ENCODE measurements at regions not wholly inside any gene's neighbourhood (a gene's known extent, or its start where the extent isn't known, plus 50 kb on each side); places are given as distances from the start of the nearest gene placed in this dataset.

DNA sequence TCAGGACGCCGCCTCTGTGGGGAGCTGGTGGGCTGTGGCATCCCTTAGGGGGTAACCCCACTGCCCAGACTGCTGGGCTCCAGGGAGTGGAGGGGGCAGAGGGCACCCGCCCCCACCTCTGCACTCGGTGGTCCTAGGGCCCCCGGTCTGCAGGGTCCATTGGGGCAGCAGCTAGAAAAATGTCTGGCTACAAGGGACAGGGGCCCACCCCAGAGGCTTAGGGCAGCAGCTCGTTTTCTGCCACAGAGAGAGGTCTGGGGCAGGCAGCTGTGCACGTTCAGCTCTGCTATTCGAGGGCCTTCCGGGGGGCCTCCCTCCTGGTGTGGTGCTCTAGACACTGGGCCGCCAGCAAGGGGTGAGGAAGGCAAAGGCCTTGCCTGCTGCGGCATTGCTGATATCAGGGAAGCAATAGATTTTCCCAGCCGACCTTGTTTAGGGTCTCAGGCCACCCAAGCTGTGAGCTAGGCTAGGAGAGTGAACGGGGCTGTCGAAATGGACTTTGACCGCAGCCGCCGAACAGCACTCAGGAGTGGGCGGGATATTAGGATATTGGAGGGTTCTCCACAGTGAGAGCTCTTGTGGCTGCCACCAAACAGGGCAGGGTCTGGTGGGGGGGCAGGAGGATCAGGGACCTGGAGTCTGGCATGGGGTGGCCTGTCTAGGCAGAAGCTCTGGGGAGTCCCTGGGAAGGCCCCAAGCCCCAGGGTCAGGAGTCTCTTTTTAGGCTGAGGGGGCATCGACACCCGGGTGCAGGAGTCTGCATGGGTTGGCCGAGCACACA is 61.4 kb upstream of the KLF13 start:
- TF ChIP-seq, protein P1, sequence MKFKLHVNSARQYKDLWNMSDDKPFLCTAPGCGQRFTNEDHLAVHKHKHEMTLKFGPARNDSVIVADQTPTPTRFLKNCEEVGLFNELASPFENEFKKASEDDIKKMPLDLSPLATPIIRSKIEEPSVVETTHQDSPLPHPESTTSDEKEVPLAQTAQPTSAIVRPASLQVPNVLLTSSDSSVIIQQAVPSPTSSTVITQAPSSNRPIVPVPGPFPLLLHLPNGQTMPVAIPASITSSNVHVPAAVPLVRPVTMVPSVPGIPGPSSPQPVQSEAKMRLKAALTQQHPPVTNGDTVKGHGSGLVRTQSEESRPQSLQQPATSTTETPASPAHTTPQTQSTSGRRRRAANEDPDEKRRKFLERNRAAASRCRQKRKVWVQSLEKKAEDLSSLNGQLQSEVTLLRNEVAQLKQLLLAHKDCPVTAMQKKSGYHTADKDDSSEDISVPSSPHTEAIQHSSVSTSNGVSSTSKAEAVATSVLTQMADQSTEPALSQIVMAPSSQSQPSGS (tag by site-specific recombination; IDR thresholded peaks at IDR 0.05; ENCODE audit: low read depth) = no peak
- TF ChIP-seq ZNF366 (tag by site-specific recombination; conservative IDR thresholded peaks at IDR 0.05) (no peak), ZNF121 (tag by site-specific recombination; IDR thresholded peaks at IDR 0.05) (no peak), GLIS1 (tag by site-specific recombination; IDR thresholded peaks at IDR 0.05) (peak; percentile 66), ZNF629 (tag by site-specific recombination; IDR thresholded peaks at IDR 0.05) (no peak), ZNF175 (tag by site-specific recombination; IDR thresholded peaks at IDR 0.05) (no peak), ZBTB7A (tag by site-specific recombination; IDR thresholded peaks at IDR 0.05; ENCODE audit: low read depth) (no peak), ZNF214 (tag by site-specific recombination; IDR thresholded peaks at IDR 0.05; ENCODE audit: borderline replicate concordance) (no peak), ZXDB (tag by site-specific recombination; IDR thresholded peaks at IDR 0.05) (no peak), ZIC2 (tag by site-specific recombination; IDR thresholded peaks at IDR 0.05) (peak; percentile 45)
- TF ChIP-seq, protein P2, sequence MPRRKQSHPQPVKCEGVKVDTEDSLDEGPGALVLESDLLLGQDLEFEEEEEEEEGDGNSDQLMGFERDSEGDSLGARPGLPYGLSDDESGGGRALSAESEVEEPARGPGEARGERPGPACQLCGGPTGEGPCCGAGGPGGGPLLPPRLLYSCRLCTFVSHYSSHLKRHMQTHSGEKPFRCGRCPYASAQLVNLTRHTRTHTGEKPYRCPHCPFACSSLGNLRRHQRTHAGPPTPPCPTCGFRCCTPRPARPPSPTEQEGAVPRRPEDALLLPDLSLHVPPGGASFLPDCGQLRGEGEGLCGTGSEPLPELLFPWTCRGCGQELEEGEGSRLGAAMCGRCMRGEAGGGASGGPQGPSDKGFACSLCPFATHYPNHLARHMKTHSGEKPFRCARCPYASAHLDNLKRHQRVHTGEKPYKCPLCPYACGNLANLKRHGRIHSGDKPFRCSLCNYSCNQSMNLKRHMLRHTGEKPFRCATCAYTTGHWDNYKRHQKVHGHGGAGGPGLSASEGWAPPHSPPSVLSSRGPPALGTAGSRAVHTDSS (tag by site-specific recombination; IDR thresholded peaks at IDR 0.05) = no peak
- TF ChIP-seq, protein P3, sequence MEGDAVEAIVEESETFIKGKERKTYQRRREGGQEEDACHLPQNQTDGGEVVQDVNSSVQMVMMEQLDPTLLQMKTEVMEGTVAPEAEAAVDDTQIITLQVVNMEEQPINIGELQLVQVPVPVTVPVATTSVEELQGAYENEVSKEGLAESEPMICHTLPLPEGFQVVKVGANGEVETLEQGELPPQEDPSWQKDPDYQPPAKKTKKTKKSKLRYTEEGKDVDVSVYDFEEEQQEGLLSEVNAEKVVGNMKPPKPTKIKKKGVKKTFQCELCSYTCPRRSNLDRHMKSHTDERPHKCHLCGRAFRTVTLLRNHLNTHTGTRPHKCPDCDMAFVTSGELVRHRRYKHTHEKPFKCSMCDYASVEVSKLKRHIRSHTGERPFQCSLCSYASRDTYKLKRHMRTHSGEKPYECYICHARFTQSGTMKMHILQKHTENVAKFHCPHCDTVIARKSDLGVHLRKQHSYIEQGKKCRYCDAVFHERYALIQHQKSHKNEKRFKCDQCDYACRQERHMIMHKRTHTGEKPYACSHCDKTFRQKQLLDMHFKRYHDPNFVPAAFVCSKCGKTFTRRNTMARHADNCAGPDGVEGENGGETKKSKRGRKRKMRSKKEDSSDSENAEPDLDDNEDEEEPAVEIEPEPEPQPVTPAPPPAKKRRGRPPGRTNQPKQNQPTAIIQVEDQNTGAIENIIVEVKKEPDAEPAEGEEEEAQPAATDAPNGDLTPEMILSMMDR (tag by site-specific recombination; IDR thresholded peaks at IDR 0.05) = no peak
- POLR2A ChIA-PET = no interaction called here
- no peak overlapping the region for H3K27ac ChIP-seq (ENCODE audit: extremely low read depth, low read depth, low read length)
- no peak overlapping the region for H3K4me3 ChIP-seq (ENCODE audit: low read depth, low read length)
- H3K36me3 ChIP-seq (ENCODE audit: control insufficient read depth in 2 of 2, insufficient read depth in 1 of 2, low read length in 2 of 2) = no peaks in the 10 kb centered on the region
- H3K4me1 ChIP-seq (ENCODE audit: control insufficient read depth, insufficient read depth, low read length) = no peaks in the 10 kb centered on the region
- no peaks in the 10 kb centered on the region for H3K9me3 ChIP-seq (ENCODE audit: control insufficient read depth, insufficient read depth, low read depth, low read length)
- CTCF ChIA-PET = no interaction called here

DNA sequence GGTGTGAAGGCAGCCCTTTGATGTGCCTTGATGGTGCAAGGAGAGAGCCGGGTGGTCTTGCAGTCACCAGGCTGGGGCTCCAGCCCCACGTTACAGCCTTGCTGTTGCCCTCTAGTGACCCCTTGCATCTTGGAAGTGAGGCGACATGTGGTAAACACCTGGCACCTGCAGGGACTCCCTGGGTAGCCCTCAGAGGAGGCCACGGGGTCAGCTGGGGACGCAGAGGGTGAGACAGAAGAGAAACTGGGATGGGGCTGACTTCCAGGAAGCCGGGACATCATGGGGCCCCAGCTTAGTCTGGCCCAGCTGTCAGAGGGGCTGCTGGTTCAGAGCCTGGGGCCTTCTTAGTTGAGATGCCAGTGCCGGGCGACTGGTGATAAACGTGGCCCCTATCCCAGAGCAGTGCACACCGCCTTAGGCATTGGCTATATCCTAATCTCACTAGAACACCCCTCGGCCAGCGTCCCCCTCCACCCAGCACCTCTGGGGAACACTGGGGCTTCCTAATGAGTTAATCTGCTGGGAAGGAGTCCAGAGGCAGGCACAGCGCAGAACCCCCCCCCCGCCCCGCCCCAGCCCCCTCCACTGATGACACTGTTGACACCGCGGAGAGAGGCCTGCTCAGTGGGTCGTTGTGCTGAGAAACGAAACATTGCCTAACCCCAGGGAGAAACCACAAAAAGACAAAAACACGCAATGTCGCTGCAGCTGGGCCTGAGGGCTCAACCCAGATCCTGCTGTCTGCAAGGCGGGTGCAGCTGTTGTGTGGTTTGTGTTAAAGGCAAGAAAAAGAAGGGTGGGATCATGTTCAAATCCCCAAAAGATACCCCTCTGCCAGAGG is 60.5 kb upstream of the KLF13 start:
- H3K4me3 ChIP-seq (ENCODE audit: low read depth, low read length) = no peak overlapping the region
- no peaks in the 10 kb centered on the region for H3K9me3 ChIP-seq (ENCODE audit: control insufficient read depth, insufficient read depth, low read depth, low read length)
- no peaks in the 10 kb centered on the region for H3K36me3 ChIP-seq (ENCODE audit: control insufficient read depth in 2 of 2, insufficient read depth in 1 of 2, low read length in 2 of 2)
- ChIA-PET POLR2A (no interaction called here), CTCF (no interaction called here)
- H3K4me1 ChIP-seq (ENCODE audit: control insufficient read depth, insufficient read depth, low read length) = no peaks in the 10 kb centered on the region
- H3K27ac ChIP-seq (ENCODE audit: extremely low read depth, low read depth, low read length) = no peak overlapping the region
- TF ChIP-seq GLIS1 (tag by site-specific recombination; IDR thresholded peaks at IDR 0.05) (no peak), KLF16 (tag by site-specific recombination; IDR thresholded peaks at IDR 0.05) (no peak), ZNF112 (tag by site-specific recombination; IDR thresholded peaks at IDR 0.05) (no peak), ZNF302 (tag by site-specific recombination; IDR thresholded peaks at IDR 0.05; ENCODE audit: low read depth) (no peak), PRDM1 (tag by site-specific recombination; IDR thresholded peaks at IDR 0.05) (no peak), TRIM28 (IDR thresholded peaks at IDR 0.05; ENCODE audit: borderline replicate concordance, low read length) (no peak)
- TF ChIP-seq, protein P4, sequence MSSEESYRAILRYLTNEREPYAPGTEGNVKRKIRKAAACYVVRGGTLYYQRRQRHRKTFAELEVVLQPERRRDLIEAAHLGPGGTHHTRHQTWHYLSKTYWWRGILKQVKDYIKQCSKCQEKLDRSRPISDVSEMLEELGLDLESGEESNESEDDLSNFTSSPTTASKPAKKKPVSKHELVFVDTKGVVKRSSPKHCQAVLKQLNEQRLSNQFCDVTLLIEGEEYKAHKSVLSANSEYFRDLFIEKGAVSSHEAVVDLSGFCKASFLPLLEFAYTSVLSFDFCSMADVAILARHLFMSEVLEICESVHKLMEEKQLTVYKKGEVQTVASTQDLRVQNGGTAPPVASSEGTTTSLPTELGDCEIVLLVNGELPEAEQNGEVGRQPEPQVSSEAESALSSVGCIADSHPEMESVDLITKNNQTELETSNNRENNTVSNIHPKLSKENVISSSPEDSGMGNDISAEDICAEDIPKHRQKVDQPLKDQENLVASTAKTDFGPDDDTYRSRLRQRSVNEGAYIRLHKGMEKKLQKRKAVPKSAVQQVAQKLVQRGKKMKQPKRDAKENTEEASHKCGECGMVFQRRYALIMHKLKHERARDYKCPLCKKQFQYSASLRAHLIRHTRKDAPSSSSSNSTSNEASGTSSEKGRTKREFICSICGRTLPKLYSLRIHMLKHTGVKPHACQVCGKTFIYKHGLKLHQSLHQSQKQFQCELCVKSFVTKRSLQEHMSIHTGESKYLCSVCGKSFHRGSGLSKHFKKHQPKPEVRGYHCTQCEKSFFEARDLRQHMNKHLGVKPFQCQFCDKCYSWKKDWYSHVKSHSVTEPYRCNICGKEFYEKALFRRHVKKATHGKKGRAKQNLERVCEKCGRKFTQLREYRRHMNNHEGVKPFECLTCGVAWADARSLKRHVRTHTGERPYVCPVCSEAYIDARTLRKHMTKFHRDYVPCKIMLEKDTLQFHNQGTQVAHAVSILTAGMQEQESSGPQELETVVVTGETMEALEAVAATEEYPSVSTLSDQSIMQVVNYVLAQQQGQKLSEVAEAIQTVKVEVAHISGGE (tag by site-specific recombination; conservative IDR thresholded peaks at IDR 0.05; ENCODE audit: low read depth) = no peak
- TF ChIP-seq, protein P5, sequence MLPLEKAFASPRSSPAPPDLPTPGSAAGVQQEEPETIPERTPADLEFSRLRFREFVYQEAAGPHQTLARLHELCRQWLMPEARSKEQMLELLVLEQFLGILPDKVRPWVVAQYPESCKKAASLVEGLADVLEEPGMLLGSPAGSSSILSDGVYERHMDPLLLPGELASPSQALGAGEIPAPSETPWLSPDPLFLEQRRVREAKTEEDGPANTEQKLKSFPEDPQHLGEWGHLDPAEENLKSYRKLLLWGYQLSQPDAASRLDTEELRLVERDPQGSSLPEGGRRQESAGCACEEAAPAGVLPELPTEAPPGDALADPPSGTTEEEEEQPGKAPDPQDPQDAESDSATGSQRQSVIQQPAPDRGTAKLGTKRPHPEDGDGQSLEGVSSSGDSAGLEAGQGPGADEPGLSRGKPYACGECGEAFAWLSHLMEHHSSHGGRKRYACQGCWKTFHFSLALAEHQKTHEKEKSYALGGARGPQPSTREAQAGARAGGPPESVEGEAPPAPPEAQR (tag by site-specific recombination; IDR thresholded peaks at IDR 0.05) = no peak
- TF ChIP-seq, protein P6, sequence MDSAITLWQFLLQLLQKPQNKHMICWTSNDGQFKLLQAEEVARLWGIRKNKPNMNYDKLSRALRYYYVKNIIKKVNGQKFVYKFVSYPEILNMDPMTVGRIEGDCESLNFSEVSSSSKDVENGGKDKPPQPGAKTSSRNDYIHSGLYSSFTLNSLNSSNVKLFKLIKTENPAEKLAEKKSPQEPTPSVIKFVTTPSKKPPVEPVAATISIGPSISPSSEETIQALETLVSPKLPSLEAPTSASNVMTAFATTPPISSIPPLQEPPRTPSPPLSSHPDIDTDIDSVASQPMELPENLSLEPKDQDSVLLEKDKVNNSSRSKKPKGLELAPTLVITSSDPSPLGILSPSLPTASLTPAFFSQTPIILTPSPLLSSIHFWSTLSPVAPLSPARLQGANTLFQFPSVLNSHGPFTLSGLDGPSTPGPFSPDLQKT (IDR thresholded peaks at IDR 0.05; ENCODE audit: borderline replicate concordance, low read depth, low read length) = no peak
- TF ChIP-seq, protein P1 (tag by site-specific recombination; IDR thresholded peaks at IDR 0.05; ENCODE audit: low read depth) = no peak
